RWPE1 (cell line): ENCODE measurements at regions not wholly inside any gene's neighbourhood (a gene's known extent, or its start where the extent isn't known, plus 50 kb on each side); places are given as distances from the start of the nearest gene placed in this dataset.

Experiments
- CTCF ChIA-PET: fragments of 350-600 bp; sonication (Branson Sonifier 250); formaldehyde crosslinking; extraction: SDS; loops from one replicate; lab custom pipeline; 2021; lab: Yijun Ruan, JAX
- POLR2A ChIA-PET: fragments of 400-600 bp; formaldehyde crosslinking; extraction: SDS; loops from one replicate; lab custom pipeline; 2020; ENCODE audit warnings: antibody characterized with exemption; ENCODE audit not compliant: low non-redundant PET; lab: Yijun Ruan, JAX
- DNase-seq: peaks from one replicate; pipeline ENCODE4 v3.0.0; 2012; ENCODE audit warnings: low spot score
- H3K27ac ChIP-seq: fragments of 450-650 bp; 2 replicates; pipeline ENCODE4 v1.5.1; 2017
- TF ChIP-seq, protein P1 (sequence below): fragments of 450-650 bp; conservative IDR thresholded peaks from 2 replicates; pipeline ENCODE4 v1.5.1; 2017; ENCODE audit warnings: low read depth, mild to moderate bottlenecking

- TF ChIP-seq, protein P1, sequence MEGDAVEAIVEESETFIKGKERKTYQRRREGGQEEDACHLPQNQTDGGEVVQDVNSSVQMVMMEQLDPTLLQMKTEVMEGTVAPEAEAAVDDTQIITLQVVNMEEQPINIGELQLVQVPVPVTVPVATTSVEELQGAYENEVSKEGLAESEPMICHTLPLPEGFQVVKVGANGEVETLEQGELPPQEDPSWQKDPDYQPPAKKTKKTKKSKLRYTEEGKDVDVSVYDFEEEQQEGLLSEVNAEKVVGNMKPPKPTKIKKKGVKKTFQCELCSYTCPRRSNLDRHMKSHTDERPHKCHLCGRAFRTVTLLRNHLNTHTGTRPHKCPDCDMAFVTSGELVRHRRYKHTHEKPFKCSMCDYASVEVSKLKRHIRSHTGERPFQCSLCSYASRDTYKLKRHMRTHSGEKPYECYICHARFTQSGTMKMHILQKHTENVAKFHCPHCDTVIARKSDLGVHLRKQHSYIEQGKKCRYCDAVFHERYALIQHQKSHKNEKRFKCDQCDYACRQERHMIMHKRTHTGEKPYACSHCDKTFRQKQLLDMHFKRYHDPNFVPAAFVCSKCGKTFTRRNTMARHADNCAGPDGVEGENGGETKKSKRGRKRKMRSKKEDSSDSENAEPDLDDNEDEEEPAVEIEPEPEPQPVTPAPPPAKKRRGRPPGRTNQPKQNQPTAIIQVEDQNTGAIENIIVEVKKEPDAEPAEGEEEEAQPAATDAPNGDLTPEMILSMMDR, result no peak
- H3K27ac ChIP-seq, result no peak overlapping the region
- CTCF ChIA-PET, result no interaction called here
- no peak for DNase-seq
- POLR2A ChIA-PET, result no interaction called here
Observed at GRCh38 chrX:44428989-44429627, 85.6 kb upstream of the EFHC2 start.

DNA sequence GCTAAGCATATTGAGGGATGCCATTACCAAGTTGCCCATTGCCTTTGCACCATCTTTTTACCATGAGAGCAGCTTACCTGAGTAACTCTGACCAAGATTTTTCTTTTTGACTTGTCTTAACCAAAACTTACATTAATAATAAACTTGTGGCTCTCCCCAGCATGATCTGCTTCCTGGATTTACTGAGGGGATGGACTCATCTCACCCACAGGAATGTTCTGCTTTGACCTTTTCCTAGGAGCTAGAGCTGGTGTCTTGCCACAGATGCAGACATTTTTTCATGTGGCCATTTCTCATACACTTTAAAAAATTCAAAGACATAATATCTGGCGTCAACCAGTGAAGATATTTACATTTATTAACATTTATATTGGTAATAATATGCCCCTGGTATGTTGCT, 79.2 kb upstream of the EFHC2 start:
- ChIA-PET POLR2A (no interaction called here), CTCF (interaction anchor here (0.6 kb wide), 1 partner anchor 332 kb away, joined by 3 read pairs; no protein-coding TSS in a partner anchor)
- TF ChIP-seq, protein P1, result no peak
- no peak for DNase-seq
- H3K27ac ChIP-seq, result no peak overlapping the region

DNA sequence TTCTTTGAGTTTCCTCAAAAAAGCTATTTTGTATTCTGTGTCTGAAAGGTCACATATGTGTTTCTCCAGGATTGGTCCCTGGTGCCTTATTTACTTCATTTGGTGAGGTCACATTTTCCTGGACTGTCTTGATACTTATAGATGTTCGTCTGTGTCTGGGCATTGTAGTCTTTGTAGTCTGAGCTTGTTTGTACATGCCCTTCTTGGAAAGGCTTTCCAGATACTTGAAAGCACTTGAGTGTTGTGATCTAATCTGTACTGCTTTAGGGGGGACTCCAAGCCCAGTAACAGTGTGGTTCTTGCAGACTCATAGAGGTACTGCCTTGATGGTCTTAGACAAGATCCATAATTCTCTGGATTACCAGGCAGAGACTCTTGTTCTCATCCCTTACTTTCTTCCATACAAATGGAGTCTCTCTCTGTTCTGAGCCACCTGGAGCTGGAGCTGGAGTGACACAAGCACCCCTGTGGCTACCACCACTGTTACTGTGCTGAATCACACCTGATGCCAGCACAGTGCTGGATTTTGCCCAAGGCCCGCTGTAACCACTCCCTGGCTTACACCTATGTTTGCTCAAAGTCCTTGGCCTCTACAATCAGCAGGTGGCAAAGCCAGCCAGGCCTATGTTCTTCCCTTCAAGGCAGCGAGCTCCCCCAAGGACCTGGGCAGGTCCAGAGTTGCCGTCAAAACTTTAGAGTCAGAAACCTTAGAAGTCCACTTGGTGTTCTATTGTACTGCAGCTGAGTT, 72.3 kb upstream of the EFHC2 start:
- ChIA-PET POLR2A (no interaction called here), CTCF (interaction anchor here (0.6 to 1.1 kb wide), 3 partner anchors 31 to 736 kb away, joined by 3 read pairs; no protein-coding TSS in a partner anchor)
- TF ChIP-seq, protein P1, result no peak
- DNase-seq, result no peak
- H3K27ac ChIP-seq, result peak overlapping the region; percentile 48

GRCh38 chrX:44401151-44401550, 57.7 kb upstream of the EFHC2 start:
- POLR2A ChIA-PET, result no interaction called here
- DNase-seq, result no peak
- CTCF ChIA-PET, result no interaction called here
- TF ChIP-seq, protein P1, result no peak
- H3K27ac ChIP-seq, result no peak overlapping the region

DNA sequence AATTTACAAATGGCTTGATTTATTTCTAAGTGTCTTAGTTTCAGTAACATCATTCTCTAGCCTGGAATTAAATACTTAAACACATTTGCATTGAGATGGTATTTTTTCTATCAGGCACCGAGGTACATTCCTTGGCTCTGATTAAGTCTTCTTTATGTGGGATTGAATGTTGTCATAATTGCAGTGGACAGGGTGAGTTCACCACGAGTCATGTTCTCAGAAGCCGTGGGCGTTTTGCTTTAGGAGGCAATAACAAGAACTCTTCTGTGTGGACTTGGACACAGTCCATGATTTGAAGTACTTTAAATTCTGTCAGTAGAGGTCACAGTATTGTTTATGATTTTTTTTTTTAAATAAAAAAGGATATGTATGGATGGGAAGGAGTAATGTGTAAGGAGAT, 57.1 kb upstream of the EFHC2 start:
- ChIA-PET CTCF (no interaction called here), POLR2A (no interaction called here)
- peak; percentile 58 for DNase-seq
- no peak overlapping the region for H3K27ac ChIP-seq
- TF ChIP-seq, protein P1, result no peak

DNA sequence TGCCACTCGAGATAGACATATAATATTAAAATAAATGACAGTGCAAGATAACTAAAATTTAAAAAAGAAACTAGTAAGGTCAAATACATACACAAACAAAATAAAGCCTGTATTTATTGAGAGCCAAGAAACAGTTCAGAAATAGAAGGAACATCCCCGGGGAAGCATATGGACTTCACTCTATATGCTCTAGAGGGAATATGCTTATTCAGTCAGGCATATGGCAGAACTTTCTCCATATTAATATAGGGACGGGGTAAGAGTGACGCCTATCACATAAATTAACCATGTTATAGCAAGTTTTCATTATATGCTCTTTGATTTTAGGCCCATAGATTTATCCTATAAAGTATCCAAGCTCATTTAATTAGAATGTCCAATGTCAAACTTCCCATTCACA, 56.7 kb upstream of the EFHC2 start:
- TF ChIP-seq, protein P1, result no peak
- ChIA-PET CTCF (no interaction called here), POLR2A (no interaction called here)
- no peak for DNase-seq
- H3K27ac ChIP-seq, result no peak overlapping the region
